Esophagus squamous epithelium (tissue), 4 donors: ENCODE measurements at regions not wholly inside any gene's neighbourhood (a gene's known extent, or its start where the extent isn't known, plus 50 kb on each side); places are given as distances from the start of the nearest gene placed in this dataset.

Experiments
- CTCF ChIP-seq, 6 experiments: fragments of 450-650 bp in 4 of 6; fragments of 200-600 bp in 2 of 6; sonication (generic) in 2 of 6; IDR thresholded peaks; one replicate each; pipeline ENCODE4 v1.5.1; 2016 to 2019; ENCODE audit warnings: antibody characterized with exemption in 6 of 6, mild to moderate bottlenecking in 4 of 6, moderate library complexity in 4 of 6
- POLR2A ChIP-seq, 4 donors: fragments of 450-650 bp; IDR thresholded peaks; one replicate each; pipeline ENCODE4 v1.6.1; 2017; ENCODE audit warnings: antibody characterized with exemption in 4 of 4, mild to moderate bottlenecking in 4 of 4, moderate library complexity in 3 of 4

DNA sequence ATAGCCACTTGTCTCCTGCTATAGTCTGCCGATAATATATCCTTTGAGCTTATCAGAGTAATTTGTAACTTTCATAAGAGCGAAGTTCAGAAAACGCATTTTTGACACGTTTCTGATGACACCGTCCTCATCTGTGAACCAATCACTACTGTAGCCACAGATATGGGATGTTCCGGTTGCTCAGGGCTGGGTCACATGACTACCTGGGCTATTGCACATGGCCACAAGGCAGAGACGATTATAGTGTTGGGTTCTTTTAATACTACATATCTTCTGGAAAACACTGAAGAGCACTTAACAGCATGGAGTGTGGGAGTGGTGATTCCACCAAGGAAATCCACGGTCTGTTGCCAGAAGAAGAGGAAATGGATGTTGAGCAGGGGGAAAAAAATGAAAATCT is 115.0 kb upstream of the ADRA1B start:
- TF ChIP-seq POLR2A (IDR thresholded peaks at IDR 0.05) (no peak), CTCF (IDR thresholded peaks at IDR 0.05) (no peak)
